ENCODE measurements at regions not wholly inside any gene's neighbourhood (a gene's known extent, or its start where the extent isn't known, plus 50 kb on each side); places are given as distances from the start of the nearest gene placed in this dataset.

GRCh38 chr13:44744880-44745633, 168.9 kb upstream of the TSC22D1 start:
- TF ChIP-seq CTCF (IDR thresholded peaks at IDR 0.05; ENCODE audit: low read depth, low read length, missing control alignments), result no peak
- no peak for DNase-seq (ENCODE audit: low read depth)
- no peak overlapping the region for H3K4me3 ChIP-seq (ENCODE audit: low read depth, low read length)
- in situ Hi-C loops (cut with HindIII; ENCODE audit: low sequenced_read_pairs), result no loop called here

- no peak overlapping the region for H3K4me3 ChIP-seq (ENCODE audit: low read depth, low read length)
- no peak for DNase-seq (ENCODE audit: low read depth)
- no peak for TF ChIP-seq CTCF (IDR thresholded peaks at IDR 0.05; ENCODE audit: low read depth, low read length, missing control alignments)
- in situ Hi-C loops (cut with HindIII; ENCODE audit: low sequenced_read_pairs), result loop anchor here (10.0 kb wide), 1 partner anchor 75 kb away; no protein-coding TSS in a partner anchor
Measured at GRCh38 chr13:44739539-44739938, 163.4 kb upstream of the TSC22D1 start.

GRCh38 chr13:44739120-44739519, 163.0 kb upstream of the TSC22D1 start:
- no peak overlapping the region for H3K4me3 ChIP-seq (ENCODE audit: low read depth, low read length)
- TF ChIP-seq CTCF (IDR thresholded peaks at IDR 0.05; ENCODE audit: low read depth, low read length, missing control alignments), result peak; percentile 2
- DNase-seq (ENCODE audit: low read depth), result no peak
- in situ Hi-C loops (cut with HindIII; ENCODE audit: low sequenced_read_pairs), result loop anchor here (10.0 kb wide), 1 partner anchor 76 kb away; no protein-coding TSS in a partner anchor

GRCh38 chr13:44738463-44738862, 162.3 kb upstream of the TSC22D1 start:
- no peak overlapping the region for H3K4me3 ChIP-seq (ENCODE audit: low read depth, low read length)
- DNase-seq (ENCODE audit: low read depth), result no peak
- in situ Hi-C loops (cut with HindIII; ENCODE audit: low sequenced_read_pairs), result loop anchor here (10.0 kb wide), 1 partner anchor 76 kb away; no protein-coding TSS in a partner anchor
- TF ChIP-seq CTCF (IDR thresholded peaks at IDR 0.05; ENCODE audit: low read depth, low read length, missing control alignments), result no peak

GRCh38 chr13:44735806-44736205, 159.7 kb upstream of the TSC22D1 start:
- DNase-seq (ENCODE audit: low read depth), result no peak
- H3K4me3 ChIP-seq (ENCODE audit: low read depth, low read length), result no peak overlapping the region
- in situ Hi-C loops (cut with HindIII; ENCODE audit: low sequenced_read_pairs), result loop anchor here (10.0 kb wide), 1 partner anchor 79 kb away; no protein-coding TSS in a partner anchor
- no peak for TF ChIP-seq CTCF (IDR thresholded peaks at IDR 0.05; ENCODE audit: low read depth, low read length, missing control alignments)

- no peak for TF ChIP-seq CTCF (IDR thresholded peaks at IDR 0.05; ENCODE audit: low read depth, low read length, missing control alignments)
- in situ Hi-C loops (cut with HindIII; ENCODE audit: low sequenced_read_pairs), result loop anchor here (10.0 kb wide), 1 partner anchor 81 kb away; no protein-coding TSS in a partner anchor
- H3K4me3 ChIP-seq (ENCODE audit: low read depth, low read length), result no peak overlapping the region
- no peak for DNase-seq (ENCODE audit: low read depth)
Measured at GRCh38 chr13:44734201-44734707, 158.1 kb upstream of the TSC22D1 start.

Measured in astrocyte of the cerebellum (primary cell).